Gastrocnemius medialis (tissue), 4 donors: ENCODE measurements at regions not wholly inside any gene's neighbourhood (a gene's known extent, or its start where the extent isn't known, plus 50 kb on each side); places are given as distances from the start of the nearest gene placed in this dataset.

Experiments used
- ATAC-seq, 2 donors: fragments of 150-250 bp; one replicate each; pipeline ENCODE4 v1.9.1; 2016
- DNase-seq, 2 donors: peaks; one replicate each; pipeline ENCODE4 v3.0.0-alpha.2; 2019
- H3K27ac ChIP-seq, 4 donors: fragments of 200-600 bp; sonication (generic); 1 replicate in 1 of 4; 2 replicates in 3 of 4; pipeline ENCODE4 v1.5.1; 2016 to 2018; ENCODE audit warnings: mild to moderate bottlenecking in 2 of 4, moderate library complexity in 1 of 4
- H3K27me3 ChIP-seq, 3 donors: fragments of 200-600 bp; sonication (generic) in 2 of 3; 1 replicate in 1 of 3; 2 replicates in 2 of 3; pipeline versions ENCODE4 v1.5.1 to v1.6.0; 2016 to 2019; ENCODE audit warnings: mild to moderate bottlenecking in 1 of 3, moderate library complexity in 1 of 3
- H3K36me3 ChIP-seq, 2 donors: fragments of 200-600 bp; sonication (generic) in 1 of 2; one replicate each; pipeline ENCODE4 v1.5.1; 2017 to 2018
- H3K4me1 ChIP-seq, 2 donors: fragments of 200-600 bp; sonication (generic) in 1 of 2; one replicate each; pipeline ENCODE4 v1.5.1; 2016 to 2017; ENCODE audit warnings: mild to moderate bottlenecking in 2 of 2
- H3K4me3 ChIP-seq, 4 donors: fragments of 200-600 bp; sonication (generic) in 3 of 4; 1 replicate in 1 of 4; 2 replicates in 3 of 4; pipeline ENCODE4 v1.5.1; 2016 to 2019; ENCODE audit warnings: mild to moderate bottlenecking in 2 of 4
- H3K9me3 ChIP-seq, 3 donors: fragments of 200-600 bp; sonication (generic) in 2 of 3; 1 replicate in 1 of 3; 2 replicates in 2 of 3; pipeline ENCODE4 v1.5.1; 2016 to 2019
- CTCF ChIP-seq, 5 experiments: fragments of 450-650 bp in 3 of 5; fragments of 200-600 bp in 2 of 5; sonication (generic) in 2 of 5; IDR thresholded peaks in 4 of 5; conservative IDR thresholded peaks in 1 of 5; 1 replicate in 4 of 5; 2 replicates in 1 of 5; pipeline ENCODE4 v1.5.1; 2016 to 2019; ENCODE audit warnings: antibody characterized with exemption in 5 of 5, mild to moderate bottlenecking in 3 of 5, moderate library complexity in 3 of 5
- POLR2A ChIP-seq, 2 donors: fragments of 450-650 bp; IDR thresholded peaks; one replicate each; pipeline ENCODE4 v1.6.1; 2017; ENCODE audit warnings: antibody characterized with exemption in 2 of 2, mild to moderate bottlenecking in 2 of 2, moderate library complexity in 2 of 2
- in situ Hi-C, 4 donors: fragments of 200-750 bp; cut with MboI; loops; one replicate each; pipeline versions ENCODE4 v1.15.0 to v1.8.0; 2017; ENCODE audit warnings: low sequenced_read_pairs in 4 of 4
- intact Hi-C: fragments of 100-400 bp; cut with DNase I; formaldehyde crosslinking; loops from one replicate; pipeline ENCODE4 v1.15.1; 2023; ENCODE audit warnings: low total_unique reads

GRCh38 chr1:13922466-13923110 is 222.6 kb downstream of the PRDM2 start:
- Histone ChIP-seq H3K36me3 (no peaks in the 10 kb centered on the region), H3K4me3 (no peak overlapping the region), H3K9me3 (no peaks in the 10 kb centered on the region), H3K27me3 (no peaks in the 10 kb centered on the region), H3K27ac (no peak overlapping the region), H3K4me1 (no peaks in the 10 kb centered on the region)
- no peak for DNase-seq
- no peak for ATAC-seq
- TF ChIP-seq POLR2A (IDR thresholded peaks at IDR 0.05) (no peak), CTCF (IDR thresholded peaks at IDR 0.05 in 4 of 5, conservative IDR thresholded peaks at IDR 0.05 in 1 of 5) (no peak)
- intact Hi-C loops (no loop called here), in situ Hi-C loops (no loop called here)

GRCh38 chr1:13926556-13926955 is 226.6 kb downstream of the PRDM2 start:
- no peak for TF ChIP-seq CTCF (IDR thresholded peaks at IDR 0.05 in 4 of 5, conservative IDR thresholded peaks at IDR 0.05 in 1 of 5)
- no peak for TF ChIP-seq POLR2A (IDR thresholded peaks at IDR 0.05)
- Histone ChIP-seq H3K9me3 (no peaks in the 10 kb centered on the region), H3K4me1 (no peaks in the 10 kb centered on the region), H3K4me3 (no peak overlapping the region), H3K27ac (no peak overlapping the region), H3K36me3 (no peaks in the 10 kb centered on the region), H3K27me3 (no peaks in the 10 kb centered on the region)
- in situ Hi-C loops: no loop called here
- intact Hi-C loops: no loop called here
- no peak for ATAC-seq
- DNase-seq: no peak

GRCh38 chr1:13927736-13928135 is 227.7 kb downstream of the PRDM2 start:
- no peaks in the 10 kb centered on the region for H3K4me1 ChIP-seq
- no peak for TF ChIP-seq POLR2A (IDR thresholded peaks at IDR 0.05)
- TF ChIP-seq CTCF (IDR thresholded peaks at IDR 0.05 in 4 of 5, conservative IDR thresholded peaks at IDR 0.05 in 1 of 5): no peak
- ATAC-seq: no peak
- H3K9me3 ChIP-seq: no peaks in the 10 kb centered on the region
- H3K27ac ChIP-seq: no peak overlapping the region
- no peaks in the 10 kb centered on the region for H3K27me3 ChIP-seq
- no peak overlapping the region for H3K4me3 ChIP-seq
- DNase-seq: no peak
- H3K36me3 ChIP-seq: no peaks in the 10 kb centered on the region
- in situ Hi-C loops (no loop called here), intact Hi-C loops (no loop called here)

- ATAC-seq: no peak
- Histone ChIP-seq H3K36me3 (no peaks in the 10 kb centered on the region), H3K4me3 (no peak overlapping the region), H3K4me1 (no peaks in the 10 kb centered on the region), H3K9me3 (no peaks in the 10 kb centered on the region), H3K27ac (no peak overlapping the region), H3K27me3 (no peaks in the 10 kb centered on the region)
- in situ Hi-C loops (no loop called here), intact Hi-C loops (no loop called here)
- DNase-seq: no peak
- TF ChIP-seq POLR2A (IDR thresholded peaks at IDR 0.05) (no peak), CTCF (IDR thresholded peaks at IDR 0.05 in 4 of 5, conservative IDR thresholded peaks at IDR 0.05 in 1 of 5) (no peak)
These were observed 229.3 kb downstream of the PRDM2 start for GRCh38 chr1:13929313-13929712.

- intact Hi-C loops (no loop called here), in situ Hi-C loops (no loop called here)
- DNase-seq (no peak), ATAC-seq (no peak)
- Histone ChIP-seq H3K4me3 (no peak overlapping the region), H3K4me1 (no peaks in the 10 kb centered on the region), H3K27ac (no peak overlapping the region), H3K27me3 (no peaks in the 10 kb centered on the region), H3K36me3 (no peaks in the 10 kb centered on the region), H3K9me3 (no peaks in the 10 kb centered on the region)
- no peak for TF ChIP-seq POLR2A (IDR thresholded peaks at IDR 0.05)
- no peak for TF ChIP-seq CTCF (IDR thresholded peaks at IDR 0.05 in 4 of 5, conservative IDR thresholded peaks at IDR 0.05 in 1 of 5)
These were observed 230.2 kb downstream of the PRDM2 start for GRCh38 chr1:13930151-13930550.
